ENCODE measurements at regions not wholly inside any gene's neighbourhood (a gene's known extent, or its start where the extent isn't known, plus 50 kb on each side); places are given as distances from the start of the nearest gene placed in this dataset.
A peak's percentile ranks its signal among the peaks of the same experiment; 100 is the strongest.

DNA sequence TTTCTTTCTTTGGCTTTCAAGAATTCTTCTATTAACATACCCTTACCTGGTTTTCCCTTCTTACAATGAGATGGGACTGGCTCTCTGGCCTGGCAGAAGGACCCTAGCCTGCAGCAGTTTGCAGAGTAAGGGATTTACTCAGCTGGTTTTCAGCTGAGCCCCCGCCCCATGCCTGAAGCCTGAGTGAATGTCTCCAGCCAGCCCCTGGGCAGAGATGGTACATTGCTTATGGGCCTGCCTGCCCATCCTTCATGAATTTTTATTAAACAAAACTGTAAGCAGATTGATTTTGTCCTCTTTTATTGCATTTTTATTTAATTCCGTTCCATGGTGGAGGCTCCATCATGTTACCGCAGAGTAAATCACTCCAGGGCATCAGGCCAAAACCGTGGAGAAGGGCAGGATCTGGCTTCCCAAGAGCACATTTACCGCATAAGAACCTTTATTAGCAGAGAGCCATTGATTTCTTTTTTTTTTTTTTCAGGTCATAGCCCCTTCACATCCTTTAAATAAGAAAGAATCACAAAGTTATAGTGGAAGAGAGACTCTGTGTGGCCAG, 316.2 kb downstream of the DHX35 start:
- WGBS, 2 donors: 57 to 71% methylated on average over 5 of the region's 5 CpGs
- no peaks in the 10 kb centered on the region for H3K4me1 ChIP-seq
- DNase-seq (no peak), ATAC-seq (no peak)
- no peaks in the 10 kb centered on the region for H3K9me3 ChIP-seq
- TF ChIP-seq POLR2A (IDR thresholded peaks at IDR 0.05): no peak
- no peak for TF ChIP-seq CTCF (IDR thresholded peaks at IDR 0.05)
- no peaks in the 10 kb centered on the region for H3K27me3 ChIP-seq
- H3K36me3 ChIP-seq (replicated peaks in 1 of 2; ENCODE audit: insufficient read depth in 1 of 2, low read depth in 2 of 2): no peaks in the 10 kb centered on the region
- intact Hi-C loops (cut with DNase I): no loop called here
- no peak overlapping the region for H3K27ac ChIP-seq
- no peak overlapping the region for H3K4me3 ChIP-seq

DNA sequence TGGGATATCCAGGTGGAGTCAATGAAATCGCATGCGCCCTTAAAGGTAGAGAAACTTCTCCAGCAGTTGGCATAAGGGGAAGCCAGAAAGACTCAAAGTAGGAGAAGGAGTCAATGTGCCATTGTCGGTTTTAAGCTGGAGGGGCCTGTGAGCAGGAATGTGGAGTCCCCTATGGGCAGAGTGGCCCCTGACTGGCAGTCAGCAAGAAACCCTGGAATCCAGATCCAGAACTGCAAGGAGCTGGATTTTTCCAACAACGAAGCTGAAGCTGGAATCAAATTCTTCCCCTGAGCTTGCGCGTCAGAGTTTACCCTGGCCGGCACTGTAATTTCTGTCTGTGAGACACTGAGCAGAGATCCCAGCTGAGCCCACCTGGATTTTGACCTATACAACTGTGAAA, 315.0 kb downstream of the DHX35 start:
- Histone ChIP-seq H3K9me3 (no peaks in the 10 kb centered on the region), H3K27me3 (no peaks in the 10 kb centered on the region), H3K27ac (no peak overlapping the region), H3K36me3 (replicated peaks in 1 of 2; ENCODE audit: insufficient read depth in 1 of 2, low read depth in 2 of 2) (no peaks in the 10 kb centered on the region), H3K4me1 (no peaks in the 10 kb centered on the region), H3K4me3 (no peak overlapping the region)
- intact Hi-C loops (cut with DNase I): no loop called here
- ATAC-seq: no peak
- TF ChIP-seq CTCF (IDR thresholded peaks at IDR 0.05) (no peak), POLR2A (IDR thresholded peaks at IDR 0.05) (no peak)
- no peak for DNase-seq
- 62 to 63% methylated on average over 7 of the region's 7 CpGs for WGBS, 2 donors

DNA sequence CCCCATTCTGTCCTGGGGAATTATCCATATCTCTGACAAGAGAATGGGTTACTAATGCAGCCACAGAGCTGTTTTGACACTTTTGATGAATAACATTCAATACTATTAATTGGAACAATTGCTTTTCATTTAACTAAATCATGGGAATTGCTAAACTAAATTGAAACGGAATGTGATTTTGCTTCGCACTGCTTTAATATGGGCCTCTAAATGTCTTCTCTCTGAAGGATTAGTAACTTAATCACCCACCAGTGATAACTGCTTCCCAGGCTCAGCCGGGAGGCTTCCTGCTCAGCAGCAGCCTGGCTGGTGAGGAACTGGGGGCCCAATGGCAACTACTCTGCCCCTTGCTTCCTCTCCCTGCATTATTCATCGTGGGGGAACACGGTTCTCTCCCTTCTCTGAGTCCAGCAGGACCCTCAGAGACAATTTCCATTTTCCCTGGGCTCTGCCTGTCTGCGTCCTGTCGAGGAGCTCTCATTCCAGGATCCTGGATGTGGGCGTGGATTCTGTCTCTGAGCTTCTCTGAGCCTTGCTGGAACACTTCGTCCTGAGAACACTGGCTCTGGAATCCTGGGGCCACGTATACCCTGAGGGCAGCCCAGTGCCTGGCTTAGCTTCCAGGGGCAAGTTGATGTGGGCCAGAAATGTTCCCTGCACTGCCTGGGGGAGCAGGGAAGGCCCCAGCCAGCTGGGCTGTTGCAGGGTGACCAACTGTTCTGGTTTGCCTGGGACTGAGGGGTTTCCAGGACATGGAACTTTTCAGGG, 308.9 kb downstream of the DHX35 start:
- Histone ChIP-seq H3K36me3 (replicated peaks in 1 of 2; ENCODE audit: insufficient read depth in 1 of 2, low read depth in 2 of 2) (no peaks in the 10 kb centered on the region), H3K27ac (no peak overlapping the region), H3K4me3 (no peak overlapping the region), H3K9me3 (no peaks in the 10 kb centered on the region), H3K4me1 (no peaks in the 10 kb centered on the region), H3K27me3 (no peaks in the 10 kb centered on the region)
- no peak for TF ChIP-seq CTCF (IDR thresholded peaks at IDR 0.05)
- no peak for TF ChIP-seq POLR2A (IDR thresholded peaks at IDR 0.05)
- peak in 1 of 4 donors; percentile 14 for DNase-seq
- 37 to 40% methylated on average over 10 of the region's 10 CpGs for WGBS, 2 donors
- intact Hi-C loops (cut with DNase I): no loop called here
- ATAC-seq: peak; percentile 24

GRCh38 chr20:39269493-39270217, 307.5 kb downstream of the DHX35 start:
- ATAC-seq: peak; percentile 4
- Histone ChIP-seq H3K4me3 (no peak overlapping the region), H3K9me3 (no peaks in the 10 kb centered on the region), H3K4me1 (no peaks in the 10 kb centered on the region), H3K27me3 (no peaks in the 10 kb centered on the region), H3K36me3 (replicated peaks in 1 of 2; ENCODE audit: insufficient read depth in 1 of 2, low read depth in 2 of 2) (no peaks in the 10 kb centered on the region), H3K27ac (no peak overlapping the region)
- 33 to 40% methylated on average over 1 of the region's 1 CpG for WGBS, 2 donors
- no peak for TF ChIP-seq POLR2A (IDR thresholded peaks at IDR 0.05)
- no peak for TF ChIP-seq CTCF (IDR thresholded peaks at IDR 0.05)
- intact Hi-C loops (cut with DNase I): no loop called here
- DNase-seq: no peak

Data from body of pancreas (tissue), 4 donors.